NCI-H128 (cell line): ENCODE measurements at regions not wholly inside any gene's neighbourhood (a gene's known extent, or its start where the extent isn't known, plus 50 kb on each side); places are given as distances from the start of the nearest gene placed in this dataset.
"Not testable (repeated sequence)": the region's sequence is repeated elsewhere in the genome, so short reads cannot be mapped to it uniquely, and the experiment has no call there.

ENCODE experiments used
- DNase-seq: peaks from one replicate; lab custom pipeline; 2025; ENCODE audit not compliant: unreplicated experiment; lab: John Stamatoyannopoulos, UW

DNA sequence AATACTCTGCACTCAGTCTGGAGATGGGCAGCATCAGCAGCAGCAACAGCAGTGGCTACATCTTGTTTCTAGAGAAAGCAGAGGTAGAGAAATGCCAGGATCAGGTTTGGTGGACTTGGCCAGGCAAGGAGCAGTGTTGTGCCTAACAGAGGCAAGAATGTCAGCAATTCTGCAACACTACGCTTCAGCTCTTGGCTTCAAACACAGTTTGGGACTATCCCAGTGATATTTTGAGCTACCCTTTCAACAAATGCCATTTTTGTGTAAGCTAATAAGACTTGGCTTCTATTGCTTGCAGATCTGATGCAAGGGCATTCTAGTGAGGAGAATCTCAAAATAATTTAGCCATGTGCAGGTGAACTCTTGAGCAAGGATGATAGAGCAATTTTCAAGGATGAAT, 271.3 kb downstream of the PCDH20 start:
- DNase-seq = no peak

DNA sequence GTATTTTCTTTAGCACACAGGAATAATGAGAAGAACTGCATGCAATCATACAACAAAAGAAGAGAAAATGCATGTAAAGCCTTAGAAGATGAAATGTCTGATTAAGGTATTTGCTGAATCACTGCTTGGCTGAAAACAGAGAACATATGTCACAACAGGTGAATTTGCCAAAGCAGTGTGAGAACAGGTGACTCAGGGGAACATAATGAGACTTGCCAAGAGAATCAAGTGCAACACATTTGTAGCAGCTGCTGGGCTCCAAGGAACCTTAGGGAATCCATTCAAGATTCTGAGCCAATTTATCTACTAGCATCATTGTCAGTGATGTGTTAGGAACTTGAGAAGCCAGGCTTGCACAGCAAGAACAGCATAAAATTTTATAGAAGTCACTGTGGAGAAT, 273.1 kb downstream of the PCDH20 start:
- no peak for DNase-seq

DNA sequence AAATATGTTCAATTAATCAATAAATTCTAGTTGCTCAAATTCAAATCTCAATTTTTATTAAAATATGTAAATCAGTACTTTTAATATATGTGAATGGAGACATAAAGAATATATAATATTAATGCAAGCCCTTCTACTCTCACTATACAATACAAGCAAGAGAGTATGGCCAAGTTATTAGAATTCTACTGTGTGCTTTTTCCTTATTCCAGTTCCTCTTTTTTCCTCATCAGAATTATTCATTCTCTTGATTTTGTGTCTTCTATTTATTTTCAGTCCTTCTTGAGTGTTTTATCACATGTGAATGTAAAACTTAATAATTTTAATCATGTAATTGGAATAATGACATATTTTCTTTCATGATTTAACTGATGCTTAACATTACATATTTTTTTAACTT, 276.8 kb downstream of the PCDH20 start:
- DNase-seq = no peak

DNA sequence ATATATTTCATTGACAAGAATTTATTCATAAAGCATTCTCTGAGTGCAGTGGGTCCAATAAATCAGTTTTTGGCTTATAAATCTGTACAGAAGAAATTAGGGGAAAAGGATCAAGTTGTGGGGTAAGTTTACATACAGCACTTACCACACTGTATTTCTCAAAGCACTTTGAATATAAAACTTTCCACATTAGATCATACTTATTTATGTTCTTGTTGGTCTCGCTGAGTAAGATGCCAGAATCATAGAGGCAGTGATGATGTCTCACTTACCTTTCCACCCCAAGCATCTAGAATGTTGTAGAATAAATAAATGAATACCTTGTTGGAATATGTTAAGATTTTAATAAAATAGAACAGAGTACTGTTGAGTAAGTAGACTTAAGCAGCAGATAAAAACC, 279.1 kb downstream of the PCDH20 start:
- no peak for DNase-seq

DNA sequence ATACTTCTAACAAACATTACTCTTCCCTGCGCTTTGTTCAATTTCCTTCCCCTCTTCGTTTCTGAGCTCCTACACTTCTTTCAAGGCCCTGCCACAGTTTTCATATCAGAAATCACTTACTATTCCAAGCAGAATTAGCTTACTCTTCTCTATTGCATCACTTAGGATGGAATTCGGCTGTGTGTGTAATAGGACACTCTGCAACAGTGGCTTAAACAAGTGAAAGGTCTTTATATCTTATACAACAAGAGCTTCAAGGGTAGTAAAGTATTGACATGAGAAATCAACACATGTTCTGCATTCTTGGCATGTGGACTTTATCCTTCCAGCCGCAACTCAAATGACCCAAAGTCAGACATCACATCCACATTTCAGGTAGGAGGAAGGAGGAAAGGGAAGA, 279.6 kb downstream of the PCDH20 start:
- DNase-seq = no peak

DNA sequence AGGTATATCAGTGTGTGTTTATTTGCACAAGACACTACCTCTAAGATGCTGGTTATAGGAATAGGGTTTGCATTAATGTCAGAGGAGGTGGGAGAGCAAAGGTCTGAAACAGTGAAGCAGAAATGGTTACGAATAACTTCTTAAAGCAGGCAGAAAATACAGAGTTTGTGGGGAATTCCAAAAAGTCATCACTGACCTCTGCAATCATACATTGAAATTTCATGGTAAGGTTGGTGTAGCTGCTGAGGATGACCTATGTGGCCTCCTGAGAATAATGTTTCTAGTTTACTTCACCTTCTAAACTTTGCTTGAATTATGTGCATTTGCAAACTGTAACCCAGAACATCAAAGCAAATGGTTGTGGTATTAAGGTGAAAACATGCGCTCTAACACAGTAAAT, 280.1 kb downstream of the PCDH20 start:
- DNase-seq = no peak

DNA sequence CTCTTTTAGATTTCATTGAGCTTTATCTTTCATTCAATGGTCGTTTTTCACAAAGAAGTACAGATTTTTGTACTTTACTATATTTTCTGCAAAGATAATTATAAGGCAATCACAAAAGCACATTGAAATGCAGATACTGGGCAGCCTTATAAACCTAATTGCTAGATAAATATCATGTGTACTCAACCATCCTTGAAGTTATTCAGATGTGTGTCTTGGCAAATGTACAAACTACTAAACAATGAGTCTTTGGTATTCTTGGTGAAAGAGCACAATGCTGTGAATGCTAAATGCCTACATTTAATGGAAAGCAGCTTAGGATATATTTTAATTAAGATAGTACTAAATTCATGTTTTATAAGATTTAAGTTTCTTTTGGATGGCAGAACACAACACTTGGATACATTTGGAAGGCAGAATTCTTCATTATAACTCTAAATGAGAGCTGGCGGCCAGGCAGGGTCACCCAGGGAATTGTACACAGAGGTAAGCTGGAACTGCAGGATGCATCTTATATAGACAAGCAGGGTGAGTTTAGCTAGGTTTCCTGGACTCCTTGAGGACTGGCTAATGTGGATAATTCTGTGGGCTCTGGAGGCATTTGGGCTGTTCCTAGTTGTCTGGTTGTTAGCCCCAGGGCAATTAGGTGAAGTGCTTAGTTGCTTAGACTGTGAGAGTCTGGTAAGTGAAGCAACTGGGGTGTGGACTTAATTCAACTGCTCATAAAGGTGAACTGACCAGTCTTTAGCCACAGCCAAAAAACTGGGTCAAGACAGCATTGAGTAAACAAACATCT, 286.6 kb downstream of the PCDH20 start:
- no peak for DNase-seq

DNA sequence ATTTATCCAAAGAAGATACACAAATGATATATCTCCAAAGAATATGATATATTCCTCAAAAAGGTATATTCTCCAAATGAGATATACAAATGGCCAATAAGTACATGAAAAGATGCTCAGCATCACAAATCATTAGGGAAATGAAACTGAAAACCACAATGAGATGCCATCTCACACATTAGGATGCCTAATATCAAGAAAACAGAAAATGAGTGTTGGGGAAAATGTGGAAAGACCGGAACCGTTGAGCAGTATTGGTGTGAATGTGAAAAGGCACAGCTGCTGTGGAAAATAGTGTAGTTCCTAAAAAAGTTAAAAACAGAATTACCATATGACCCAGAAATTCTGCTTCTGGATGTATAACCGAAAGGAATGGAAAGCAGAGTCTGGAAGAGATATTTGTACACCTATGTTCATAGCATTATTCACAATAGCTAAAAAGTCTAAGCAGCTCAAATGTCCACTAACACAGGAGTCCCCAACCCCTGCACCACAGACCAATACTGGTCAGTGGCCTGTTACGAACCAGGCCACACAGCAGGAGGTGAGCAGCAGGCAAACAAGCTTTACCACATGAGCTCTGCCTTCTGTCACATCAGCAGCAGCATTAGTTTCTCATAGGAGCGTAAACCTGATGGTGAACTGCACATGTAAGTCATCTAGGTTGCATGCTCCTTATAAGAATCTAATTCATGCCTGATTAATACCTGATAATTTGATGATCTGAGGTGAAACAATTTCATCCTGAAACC, 291.9 kb downstream of the PCDH20 start:
- no peak for DNase-seq

DNA sequence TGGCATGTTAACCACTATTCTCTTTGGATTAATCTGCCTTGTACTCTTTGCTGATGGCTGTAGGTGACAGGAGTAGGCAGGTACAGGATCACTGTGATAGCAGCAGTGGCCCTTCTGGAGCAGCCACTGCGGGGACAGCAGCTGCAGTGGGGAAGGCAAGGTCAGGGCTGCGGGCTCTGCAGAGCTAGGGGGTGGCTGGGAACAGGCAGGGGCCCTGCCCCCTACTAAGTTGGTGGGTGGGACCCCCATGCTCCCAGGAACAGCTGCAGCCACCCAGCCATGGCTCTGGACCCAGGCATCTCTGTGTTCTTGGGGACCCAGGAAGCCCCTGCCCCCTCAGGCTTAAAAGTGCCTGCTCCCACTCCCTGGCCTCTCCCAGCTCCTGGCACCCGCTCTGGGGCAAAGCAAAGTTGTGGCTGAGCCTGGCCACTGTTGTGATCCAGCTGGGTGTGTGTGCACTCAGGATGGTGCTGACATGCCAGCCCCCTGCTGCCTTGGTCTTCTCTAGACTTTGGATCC, 302.4 kb downstream of the PCDH20 start:
- no peak for DNase-seq

DNA sequence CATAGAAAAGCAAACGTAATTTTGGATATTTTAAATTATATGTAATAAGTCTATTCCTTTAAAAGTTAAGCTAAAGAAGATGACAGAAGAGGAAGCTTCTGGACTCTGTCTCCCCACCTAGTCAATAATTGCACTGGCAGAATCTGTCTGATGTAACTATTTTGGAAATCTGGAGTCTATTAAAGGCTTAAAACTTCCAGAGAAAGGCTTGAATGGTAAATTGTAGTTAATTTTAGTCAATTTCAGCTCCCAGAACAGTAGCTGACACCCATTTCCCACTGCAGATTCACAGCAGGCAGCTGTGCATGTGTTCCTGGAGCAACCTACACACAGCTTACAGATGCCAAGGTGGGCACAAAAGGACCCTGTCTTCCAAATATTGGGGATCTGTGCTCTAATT, 304.1 kb downstream of the PCDH20 start:
- DNase-seq = no peak

DNA sequence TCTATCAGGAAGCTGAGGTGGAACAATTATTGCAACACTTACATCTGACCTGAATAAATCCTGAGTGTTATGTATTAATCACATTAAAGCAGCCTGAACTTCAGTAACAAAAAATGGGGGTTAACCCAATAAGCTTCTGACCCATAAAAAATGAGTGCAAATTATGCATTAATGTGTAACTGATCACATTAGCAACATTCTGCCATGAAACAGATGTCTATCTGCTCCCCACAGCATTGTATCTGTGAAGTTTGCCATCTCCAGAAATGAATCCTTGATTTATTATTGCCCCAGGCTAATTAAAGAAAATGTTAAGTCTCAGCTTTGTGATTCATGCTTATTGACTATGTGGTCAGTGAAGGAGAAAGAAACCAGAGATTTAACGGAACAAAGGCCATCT, 304.9 kb downstream of the PCDH20 start:
- DNase-seq = no peak

DNA sequence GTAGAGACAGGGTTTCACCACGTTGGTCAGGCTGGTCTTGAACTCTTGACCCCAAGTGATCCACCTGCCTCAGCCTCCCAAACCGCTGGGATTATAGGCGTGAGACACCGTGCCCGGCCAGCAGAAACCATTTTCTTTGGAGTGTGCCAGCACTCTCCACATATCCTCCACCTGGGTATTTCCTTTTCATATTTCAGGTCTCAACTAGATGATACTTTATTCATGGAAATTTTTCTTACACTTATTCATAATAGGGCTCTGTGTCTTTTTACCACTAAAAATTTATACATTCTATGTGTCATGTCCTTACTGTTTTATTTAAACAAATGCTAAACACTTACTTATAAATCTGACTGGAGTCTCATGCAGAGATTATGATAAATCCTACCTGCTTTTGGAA, 305.9 kb downstream of the PCDH20 start:
- DNase-seq = no peak

DNA sequence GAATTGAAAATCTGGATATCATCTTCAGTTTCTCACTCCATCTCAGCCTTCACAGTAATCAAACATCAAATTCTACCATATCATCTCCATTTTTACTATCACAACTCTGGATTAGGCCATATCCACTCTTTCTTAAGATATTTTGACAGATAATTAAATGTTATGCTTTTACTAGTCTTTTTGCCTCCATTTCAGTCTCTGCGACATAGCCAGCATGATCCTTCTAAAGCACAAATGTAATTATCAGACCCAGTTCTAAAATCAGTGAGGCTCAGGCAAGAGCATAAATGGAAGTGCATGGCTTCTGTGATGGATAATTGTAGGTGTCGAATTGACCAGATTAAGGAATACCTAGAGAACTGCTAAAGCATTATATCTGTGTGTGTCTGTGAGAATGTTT, 307.7 kb downstream of the PCDH20 start:
- no peak for DNase-seq

DNA sequence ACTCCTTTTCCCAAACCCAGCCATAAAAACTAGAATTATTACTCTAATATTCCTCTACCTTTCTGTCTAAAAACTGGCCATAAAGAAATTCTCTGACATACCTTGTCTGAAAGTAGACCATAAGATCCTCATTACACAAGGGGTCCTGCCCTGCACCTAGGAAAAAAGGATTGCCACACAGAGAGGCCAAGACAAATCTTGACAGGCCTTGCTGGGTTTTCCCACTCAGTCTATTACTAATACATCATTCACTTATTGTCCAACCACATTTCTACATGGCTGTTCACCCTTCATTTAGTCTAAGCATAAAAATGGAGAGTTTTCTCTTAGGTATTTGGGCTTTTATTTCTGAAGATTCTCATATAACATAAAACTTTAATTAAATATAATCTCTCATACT, 319.8 kb downstream of the PCDH20 start:
- no peak for DNase-seq

DNA sequence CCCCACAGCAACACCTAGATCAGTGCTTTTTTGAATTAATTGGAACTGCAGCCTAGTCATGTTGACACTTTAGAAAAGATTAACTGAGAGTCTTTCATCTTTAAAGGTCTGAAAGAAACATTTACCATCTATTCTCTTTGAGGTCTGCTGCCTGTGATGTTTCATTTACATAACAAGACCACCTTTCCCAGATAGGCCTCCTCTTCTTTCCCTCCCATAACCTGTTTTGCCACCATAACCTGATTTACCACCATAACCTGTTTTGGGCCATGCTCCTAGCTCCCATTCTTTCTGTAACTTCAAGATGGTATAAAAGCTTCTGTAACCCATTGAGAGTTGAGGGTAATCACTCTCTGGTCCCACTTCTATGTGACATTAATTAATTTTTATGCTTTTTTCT, 320.8 kb downstream of the PCDH20 start:
- DNase-seq = no peak

DNA sequence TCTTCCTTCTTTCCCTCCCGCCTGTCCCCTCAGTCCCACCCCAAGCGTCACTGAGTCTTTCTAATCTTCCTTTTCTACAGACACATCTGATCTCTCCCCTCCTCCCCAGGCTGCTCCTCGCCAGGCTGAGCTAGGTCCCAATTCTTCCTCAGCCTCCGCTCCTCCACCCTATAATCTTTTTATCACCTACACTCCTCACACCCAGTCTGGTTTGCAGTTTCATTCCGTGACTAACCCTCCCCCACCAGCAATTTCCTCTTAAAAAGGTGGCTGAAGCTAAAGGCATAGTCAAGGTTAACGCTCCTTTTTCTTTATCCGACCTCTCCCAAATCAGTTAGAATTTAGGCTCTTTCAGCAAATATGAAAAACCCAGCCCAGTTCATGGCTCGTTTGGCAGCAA, 325.8 kb downstream of the PCDH20 start:
- DNase-seq = not testable (repeated sequence)

DNA sequence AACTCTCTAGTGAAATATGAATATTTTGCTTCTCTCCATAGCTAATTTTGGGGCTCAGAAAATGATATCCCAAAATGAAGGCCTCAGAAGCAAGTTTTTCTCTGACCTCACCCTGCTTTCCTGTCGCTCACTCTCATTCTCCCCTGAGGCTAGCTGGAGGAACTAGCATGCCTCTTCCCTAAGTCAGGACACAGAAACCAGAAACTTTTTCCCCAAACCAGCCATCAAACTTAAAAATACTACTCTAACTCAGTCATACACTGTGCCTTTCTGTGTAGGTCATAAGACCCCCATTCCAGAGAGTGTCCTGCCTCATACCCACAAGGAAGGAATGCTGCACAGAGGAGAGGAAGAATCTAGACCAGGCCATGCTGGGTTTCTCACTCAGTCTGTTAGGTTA, 329.6 kb downstream of the PCDH20 start:
- no peak for DNase-seq

DNA sequence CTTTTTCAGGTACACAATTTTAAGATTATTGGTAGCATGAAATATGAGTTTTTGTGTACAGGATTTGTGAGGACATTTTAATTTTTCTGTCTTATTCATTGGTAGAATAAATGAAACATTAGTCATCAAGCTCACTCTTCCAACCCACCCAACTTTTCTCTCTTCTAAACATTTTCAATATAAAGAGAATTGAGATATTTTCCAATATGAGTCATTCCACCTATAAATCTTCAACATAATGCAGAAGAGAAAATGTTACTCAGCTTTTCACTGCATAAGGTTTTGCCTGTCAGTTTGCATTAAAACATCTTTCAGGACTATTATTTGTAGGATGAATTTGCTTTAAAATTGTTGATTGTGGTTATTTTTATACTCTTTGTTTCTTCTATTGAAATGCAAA, 330.7 kb downstream of the PCDH20 start:
- no peak for DNase-seq

DNA sequence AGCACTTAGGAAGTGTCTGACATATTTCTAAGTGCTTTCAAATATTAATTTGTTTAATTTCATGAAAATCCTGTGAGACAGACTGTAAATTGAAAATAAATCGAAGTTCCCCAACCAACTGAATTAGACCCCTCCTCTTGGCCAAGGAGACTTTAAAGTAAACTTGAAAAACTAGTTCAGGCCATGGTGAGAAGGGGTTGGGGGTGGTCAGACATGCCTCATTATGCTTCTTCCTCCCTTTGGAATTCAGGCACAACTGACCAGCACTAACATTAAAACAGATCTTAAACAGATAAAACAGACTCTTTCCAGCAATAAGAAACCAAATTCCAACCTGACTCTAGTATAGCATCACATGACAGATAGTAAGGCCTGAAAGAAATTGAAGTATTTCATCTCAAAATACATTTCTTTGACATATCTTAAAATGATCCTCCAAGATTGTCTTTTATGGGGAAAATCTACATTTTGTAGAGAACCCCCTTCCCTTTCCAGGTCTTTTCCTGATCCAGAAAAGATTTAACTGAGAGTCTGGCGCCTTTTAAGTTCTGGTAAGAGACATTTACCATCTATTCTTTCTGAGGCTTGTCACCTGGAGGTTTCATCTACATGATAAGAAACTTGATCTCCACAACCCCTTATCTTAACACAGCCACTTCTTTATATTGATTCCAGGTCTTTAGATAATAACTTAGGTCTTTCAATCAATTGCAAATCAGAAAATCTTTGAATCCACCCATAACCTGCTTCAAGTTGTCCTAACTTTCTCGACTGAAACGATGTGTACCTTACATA, 336.5 kb downstream of the PCDH20 start:
- no peak for DNase-seq

DNA sequence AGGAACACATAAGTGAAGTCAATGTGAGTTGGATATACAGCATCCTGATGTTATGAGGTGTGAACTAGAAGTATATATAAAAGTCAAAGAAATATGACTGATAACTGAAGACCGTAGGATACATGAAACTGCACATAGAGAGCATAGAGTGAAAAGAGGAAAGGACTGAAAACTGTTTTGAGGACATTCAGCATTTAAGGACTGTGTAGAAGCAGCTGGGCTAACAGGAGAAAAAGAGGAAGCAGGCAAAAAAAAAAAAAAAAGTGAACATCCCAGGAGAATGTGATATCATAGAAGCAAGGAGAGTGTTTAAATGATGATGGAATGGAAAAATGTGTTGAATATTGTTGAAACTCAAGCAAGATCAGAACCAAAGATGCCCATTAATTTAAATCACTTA, 363.5 kb downstream of the PCDH20 start:
- no peak for DNase-seq

DNA sequence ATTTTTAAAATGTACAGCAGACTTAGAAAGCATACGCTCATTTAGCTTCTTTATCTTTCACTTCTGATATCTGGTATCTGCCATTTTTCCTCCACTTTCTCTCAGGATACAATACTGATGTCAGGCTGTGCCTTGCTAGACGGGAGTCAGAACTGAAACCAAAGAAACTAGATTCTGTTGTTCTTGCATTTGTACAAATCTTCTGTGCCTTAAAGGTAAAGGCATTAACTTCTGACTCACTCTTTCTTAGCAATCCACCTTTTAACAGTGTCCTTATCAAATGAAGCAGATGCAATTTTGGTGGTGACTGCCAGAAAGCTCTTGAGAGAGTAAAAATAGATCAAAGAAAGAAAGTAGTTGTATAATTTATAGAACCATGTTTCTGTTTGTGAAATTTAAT, 370.4 kb downstream of the PCDH20 start:
- no peak for DNase-seq

DNA sequence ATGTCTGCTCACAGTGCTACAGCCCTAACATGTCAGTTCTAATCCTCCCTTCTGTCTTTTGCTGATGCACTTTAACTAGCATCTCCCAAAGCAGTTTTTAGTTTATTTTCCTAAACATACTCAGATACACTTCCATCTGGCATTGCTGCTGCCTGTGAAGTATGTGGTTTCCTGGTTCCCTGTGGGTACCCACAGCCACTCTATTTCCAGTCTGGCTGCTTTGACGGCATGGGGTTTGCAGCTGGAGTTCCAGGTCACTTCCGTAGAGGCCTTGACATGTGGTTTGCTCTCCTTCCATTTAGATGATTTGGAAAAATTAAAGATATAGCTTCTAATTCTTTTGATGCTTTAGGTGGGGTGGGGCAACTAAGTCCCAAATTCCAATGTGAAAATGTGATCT, 375.5 kb downstream of the PCDH20 start:
- DNase-seq = no peak
